Astrocyte (in vitro differentiated cells and primary cell): ENCODE measurements at regions not wholly inside any gene's neighbourhood (a gene's known extent, or its start where the extent isn't known, plus 50 kb on each side); places are given as distances from the start of the nearest gene placed in this dataset.

Experiments used
- EZH2 ChIP-seq: IDR thresholded peaks from 2 replicates; pipeline ENCODE4 v1.6.1; 2012; ENCODE audit warnings: mild to moderate bottlenecking, low read length, inconsistent platforms; ENCODE audit not compliant: insufficient read depth
- TF ChIP-seq, protein P1 (sequence below): IDR thresholded peaks from 2 replicates; pipeline ENCODE4 v1.5.1; 2011; ENCODE audit warnings: low read depth, mild to moderate bottlenecking, inconsistent platforms, low read length, moderate library complexity; ENCODE audit not compliant: insufficient read depth

DNA sequence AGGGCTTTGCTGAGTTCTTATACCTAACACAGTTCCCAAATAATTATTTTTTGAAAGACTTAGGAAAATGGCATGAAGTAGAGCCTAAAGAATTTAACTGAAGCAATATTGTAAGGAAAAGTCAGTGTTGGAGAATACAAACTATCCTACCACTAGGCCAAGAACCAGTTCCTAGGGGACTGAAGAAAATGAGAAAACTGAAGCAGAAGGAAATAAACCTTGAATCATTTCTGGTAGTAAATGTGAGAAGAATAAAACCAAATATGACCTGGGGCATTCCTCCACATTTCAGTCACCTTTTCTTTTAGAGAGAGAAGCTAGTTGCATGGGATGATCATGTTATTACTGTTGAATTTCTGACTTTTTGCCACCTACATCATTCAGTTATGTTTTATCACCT is 1393.9 kb upstream of the C9orf72 start:
- no peak for TF ChIP-seq EZH2
- TF ChIP-seq, protein P1, sequence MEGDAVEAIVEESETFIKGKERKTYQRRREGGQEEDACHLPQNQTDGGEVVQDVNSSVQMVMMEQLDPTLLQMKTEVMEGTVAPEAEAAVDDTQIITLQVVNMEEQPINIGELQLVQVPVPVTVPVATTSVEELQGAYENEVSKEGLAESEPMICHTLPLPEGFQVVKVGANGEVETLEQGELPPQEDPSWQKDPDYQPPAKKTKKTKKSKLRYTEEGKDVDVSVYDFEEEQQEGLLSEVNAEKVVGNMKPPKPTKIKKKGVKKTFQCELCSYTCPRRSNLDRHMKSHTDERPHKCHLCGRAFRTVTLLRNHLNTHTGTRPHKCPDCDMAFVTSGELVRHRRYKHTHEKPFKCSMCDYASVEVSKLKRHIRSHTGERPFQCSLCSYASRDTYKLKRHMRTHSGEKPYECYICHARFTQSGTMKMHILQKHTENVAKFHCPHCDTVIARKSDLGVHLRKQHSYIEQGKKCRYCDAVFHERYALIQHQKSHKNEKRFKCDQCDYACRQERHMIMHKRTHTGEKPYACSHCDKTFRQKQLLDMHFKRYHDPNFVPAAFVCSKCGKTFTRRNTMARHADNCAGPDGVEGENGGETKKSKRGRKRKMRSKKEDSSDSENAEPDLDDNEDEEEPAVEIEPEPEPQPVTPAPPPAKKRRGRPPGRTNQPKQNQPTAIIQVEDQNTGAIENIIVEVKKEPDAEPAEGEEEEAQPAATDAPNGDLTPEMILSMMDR: no peak
